RWPE1 (cell line): ENCODE measurements at regions not wholly inside any gene's neighbourhood (a gene's known extent, or its start where the extent isn't known, plus 50 kb on each side); places are given as distances from the start of the nearest gene placed in this dataset.
"Not testable (repeated sequence)": the region's sequence is repeated elsewhere in the genome, so short reads cannot be mapped to it uniquely, and the experiment has no call there.

Source experiments
- CTCF ChIA-PET: fragments of 350-600 bp; sonication (Branson Sonifier 250); formaldehyde crosslinking; extraction: SDS; loops from one replicate; lab custom pipeline; 2021; lab: Yijun Ruan, JAX
- POLR2A ChIA-PET: fragments of 400-600 bp; formaldehyde crosslinking; extraction: SDS; loops from one replicate; lab custom pipeline; 2020; ENCODE audit warnings: antibody characterized with exemption; ENCODE audit not compliant: low non-redundant PET; lab: Yijun Ruan, JAX
- DNase-seq: peaks from one replicate; pipeline ENCODE4 v3.0.0; 2012; ENCODE audit warnings: low spot score
- H3K27ac ChIP-seq: fragments of 450-650 bp; 2 replicates; pipeline ENCODE4 v1.5.1; 2017
- CTCF ChIP-seq: fragments of 450-650 bp; conservative IDR thresholded peaks from 2 replicates; pipeline ENCODE4 v1.5.1; 2017; ENCODE audit warnings: low read depth, mild to moderate bottlenecking

GRCh38 chr17:79560527-79560926 lies 50.3 kb downstream of the RBFOX3 start:
- POLR2A ChIA-PET: no interaction called here
- no peak overlapping the region for H3K27ac ChIP-seq
- TF ChIP-seq CTCF: no peak
- no peak for DNase-seq
- CTCF ChIA-PET: interaction anchor here (0.6 kb wide), 1 partner anchor 105 kb away, joined by 4 read pairs; no protein-coding TSS in a partner anchor

GRCh38 chr17:79559111-79559887 lies 51.6 kb downstream of the RBFOX3 start:
- TF ChIP-seq CTCF: no peak
- H3K27ac ChIP-seq: no peak overlapping the region
- ChIA-PET CTCF (interaction anchor here (0.5 kb wide), 1 partner anchor 149 kb away, joined by 3 read pairs; no protein-coding TSS in a partner anchor), POLR2A (no interaction called here)
- DNase-seq: no peak

- ChIA-PET CTCF (interaction anchor here (0.5 kb wide), 1 partner anchor 150 kb away, joined by 3 read pairs; no protein-coding TSS in a partner anchor), POLR2A (no interaction called here)
- no peak for DNase-seq
- H3K27ac ChIP-seq: no peak overlapping the region
- no peak for TF ChIP-seq CTCF
Measured at GRCh38 chr17:79558091-79558900, 52.6 kb downstream of the RBFOX3 start.

- CTCF ChIA-PET: no interaction called here
Measured at GRCh38 chr17:79557276-79558090, 53.4 kb downstream of the RBFOX3 start.

GRCh38 chr17:79556271-79556670 lies 54.6 kb downstream of the RBFOX3 start:
- CTCF ChIA-PET: no interaction called here
- H3K27ac ChIP-seq: no peak overlapping the region
- TF ChIP-seq CTCF: no peak
- DNase-seq: no peak
- POLR2A ChIA-PET: no interaction called here

More at GRCh38 chr17:79557276-79558090, 53.4 kb downstream of the RBFOX3 start:
- no peak overlapping the region for H3K27ac ChIP-seq
- POLR2A ChIA-PET: no interaction called here
- no peak for TF ChIP-seq CTCF
- DNase-seq: no peak

- DNase-seq: no peak
- no peak for TF ChIP-seq CTCF
- no peak overlapping the region for H3K27ac ChIP-seq
- ChIA-PET CTCF (no interaction called here), POLR2A (no interaction called here)
Measured at GRCh38 chr17:79555543-79555942, 55.3 kb downstream of the RBFOX3 start.

GRCh38 chr17:79554346-79554745 lies 56.5 kb downstream of the RBFOX3 start:
- DNase-seq, CTCF ChIA-PET, POLR2A ChIA-PET, H3K27ac ChIP-seq: not testable (repeated sequence)
